ENCODE measurements at regions not wholly inside any gene's neighbourhood (a gene's known extent, or its start where the extent isn't known, plus 50 kb on each side); places are given as distances from the start of the nearest gene placed in this dataset.

GRCh38 chr13:90542959-90543505 lies 804.5 kb upstream of the MIR17HG start:
- DNase-seq (no peak), ATAC-seq (no peak)
- H3K4me3 Mint-ChIP-seq, result no peak overlapping the region
- H3K36me3 Mint-ChIP-seq, result no peaks in the 10 kb centered on the region
- CTCF ChIA-PET, result no interaction called here
- H3K27me3 Mint-ChIP-seq, result no peaks in the 10 kb centered on the region
- peaks cover 11% of the 10 kb centered on the region for H3K9me3 Mint-ChIP-seq (ENCODE audit: low read depth)
- no peak overlapping the region for H3K27ac Mint-ChIP-seq
- no peaks in the 10 kb centered on the region for H3K4me1 Mint-ChIP-seq

- Mint-ChIP-seq H3K4me1 (no peaks in the 10 kb centered on the region), H3K27me3 (no peaks in the 10 kb centered on the region), H3K9me3 (ENCODE audit: low read depth) (peaks cover 14% of the 10 kb centered on the region), H3K36me3 (no peaks in the 10 kb centered on the region), H3K4me3 (no peak overlapping the region), H3K27ac (no peak overlapping the region)
- DNase-seq (no peak), ATAC-seq (no peak)
- CTCF ChIA-PET, result no interaction called here
Measured at GRCh38 chr13:90545070-90545840, 802.2 kb upstream of the MIR17HG start.

GRCh38 chr13:90547272-90547790 lies 800.2 kb upstream of the MIR17HG start:
- no peaks in the 10 kb centered on the region for H3K4me1 Mint-ChIP-seq
- H3K9me3 Mint-ChIP-seq (ENCODE audit: low read depth), result peaks cover 12% of the 10 kb centered on the region
- no peak overlapping the region for H3K27ac Mint-ChIP-seq
- no peak for DNase-seq
- CTCF ChIA-PET, result no interaction called here
- no peak overlapping the region for H3K4me3 Mint-ChIP-seq
- no peak for ATAC-seq
- H3K36me3 Mint-ChIP-seq, result no peaks in the 10 kb centered on the region
- H3K27me3 Mint-ChIP-seq, result no peaks in the 10 kb centered on the region

- Mint-ChIP-seq H3K36me3 (no peaks in the 10 kb centered on the region), H3K9me3 (ENCODE audit: low read depth) (peaks cover 10% of the 10 kb centered on the region), H3K4me1 (no peaks in the 10 kb centered on the region), H3K27ac (no peak overlapping the region), H3K4me3 (no peak overlapping the region), H3K27me3 (no peaks in the 10 kb centered on the region)
- DNase-seq (no peak), ATAC-seq (no peak)
- CTCF ChIA-PET, result no interaction called here
Measured at GRCh38 chr13:90551253-90551652, 796.2 kb upstream of the MIR17HG start.

- no peaks in the 10 kb centered on the region for H3K4me1 Mint-ChIP-seq
- no peak for ATAC-seq
- no peaks in the 10 kb centered on the region for H3K36me3 Mint-ChIP-seq
- no peak overlapping the region for H3K27ac Mint-ChIP-seq
- H3K9me3 Mint-ChIP-seq (ENCODE audit: low read depth), result peaks cover 6% of the 10 kb centered on the region
- H3K4me3 Mint-ChIP-seq, result no peak overlapping the region
- no peak for DNase-seq
- H3K27me3 Mint-ChIP-seq, result no peaks in the 10 kb centered on the region
- CTCF ChIA-PET, result no interaction called here
Measured at GRCh38 chr13:90552702-90553101, 794.8 kb upstream of the MIR17HG start.

GRCh38 chr13:90553159-90553558 lies 794.3 kb upstream of the MIR17HG start:
- Mint-ChIP-seq H3K27me3 (no peaks in the 10 kb centered on the region), H3K4me1 (no peaks in the 10 kb centered on the region), H3K27ac (no peak overlapping the region), H3K4me3 (no peak overlapping the region), H3K9me3 (ENCODE audit: low read depth) (peaks cover 6% of the 10 kb centered on the region), H3K36me3 (no peaks in the 10 kb centered on the region)
- CTCF ChIA-PET, result no interaction called here
- DNase-seq (no peak), ATAC-seq (no peak)

- CTCF ChIA-PET, result no interaction called here
- ATAC-seq (no peak), DNase-seq (no peak)
- no peaks in the 10 kb centered on the region for H3K36me3 Mint-ChIP-seq
- peaks cover 7% of the 10 kb centered on the region for H3K9me3 Mint-ChIP-seq (ENCODE audit: low read depth)
- H3K4me1 Mint-ChIP-seq, result no peaks in the 10 kb centered on the region
- no peak overlapping the region for H3K27ac Mint-ChIP-seq
- H3K27me3 Mint-ChIP-seq, result no peaks in the 10 kb centered on the region
- H3K4me3 Mint-ChIP-seq, result no peak overlapping the region
Measured at GRCh38 chr13:90557626-90558025, 789.9 kb upstream of the MIR17HG start.

GRCh38 chr13:90562443-90562842 lies 785.0 kb upstream of the MIR17HG start:
- CTCF ChIA-PET, result no interaction called here
- H3K4me3 Mint-ChIP-seq, result no peak overlapping the region
- no peak for ATAC-seq
- H3K9me3 Mint-ChIP-seq (ENCODE audit: low read depth), result peaks cover 6% of the 10 kb centered on the region
- no peaks in the 10 kb centered on the region for H3K36me3 Mint-ChIP-seq
- H3K27ac Mint-ChIP-seq, result no peak overlapping the region
- no peak for DNase-seq
- no peaks in the 10 kb centered on the region for H3K4me1 Mint-ChIP-seq
- no peaks in the 10 kb centered on the region for H3K27me3 Mint-ChIP-seq

GRCh38 chr13:90564096-90564495 lies 783.4 kb upstream of the MIR17HG start:
- Mint-ChIP-seq H3K36me3 (no peaks in the 10 kb centered on the region), H3K4me3 (no peak overlapping the region), H3K27ac (no peak overlapping the region), H3K27me3 (no peaks in the 10 kb centered on the region), H3K9me3 (ENCODE audit: low read depth) (peaks cover 6% of the 10 kb centered on the region), H3K4me1 (no peaks in the 10 kb centered on the region)
- DNase-seq (no peak), ATAC-seq (no peak)
- CTCF ChIA-PET, result no interaction called here

GRCh38 chr13:90564566-90564965 lies 782.9 kb upstream of the MIR17HG start:
- DNase-seq (no peak), ATAC-seq (no peak)
- H3K9me3 Mint-ChIP-seq (ENCODE audit: low read depth), result peaks cover 6% of the 10 kb centered on the region
- CTCF ChIA-PET, result no interaction called here
- H3K4me1 Mint-ChIP-seq, result no peaks in the 10 kb centered on the region
- no peaks in the 10 kb centered on the region for H3K36me3 Mint-ChIP-seq
- no peak overlapping the region for H3K4me3 Mint-ChIP-seq
- no peaks in the 10 kb centered on the region for H3K27me3 Mint-ChIP-seq
- H3K27ac Mint-ChIP-seq, result no peak overlapping the region

GRCh38 chr13:90565985-90566713 lies 781.3 kb upstream of the MIR17HG start:
- peaks cover 6% of the 10 kb centered on the region for H3K9me3 Mint-ChIP-seq (ENCODE audit: low read depth)
- no peaks in the 10 kb centered on the region for H3K4me1 Mint-ChIP-seq
- no peak overlapping the region for H3K27ac Mint-ChIP-seq
- DNase-seq (no peak), ATAC-seq (no peak)
- H3K27me3 Mint-ChIP-seq, result no peaks in the 10 kb centered on the region
- no peak overlapping the region for H3K4me3 Mint-ChIP-seq
- no peaks in the 10 kb centered on the region for H3K36me3 Mint-ChIP-seq
- CTCF ChIA-PET, result no interaction called here

- Mint-ChIP-seq H3K9me3 (ENCODE audit: low read depth) (peaks cover 4% of the 10 kb centered on the region), H3K4me3 (no peak overlapping the region), H3K36me3 (no peaks in the 10 kb centered on the region), H3K27me3 (no peaks in the 10 kb centered on the region), H3K4me1 (no peaks in the 10 kb centered on the region), H3K27ac (no peak overlapping the region)
- DNase-seq, result no peak
- no peak for ATAC-seq
- CTCF ChIA-PET, result no interaction called here
Measured at GRCh38 chr13:90568165-90568564, 779.3 kb upstream of the MIR17HG start.

- no peaks in the 10 kb centered on the region for H3K4me1 Mint-ChIP-seq
- H3K9me3 Mint-ChIP-seq (ENCODE audit: low read depth), result peaks cover 4% of the 10 kb centered on the region
- CTCF ChIA-PET, result no interaction called here
- H3K27ac Mint-ChIP-seq, result no peak overlapping the region
- H3K36me3 Mint-ChIP-seq, result no peaks in the 10 kb centered on the region
- no peaks in the 10 kb centered on the region for H3K27me3 Mint-ChIP-seq
- no peak for ATAC-seq
- no peak overlapping the region for H3K4me3 Mint-ChIP-seq
- no peak for DNase-seq
Measured at GRCh38 chr13:90576067-90576466, 771.4 kb upstream of the MIR17HG start.

- no peaks in the 10 kb centered on the region for H3K36me3 Mint-ChIP-seq
- H3K4me1 Mint-ChIP-seq, result no peaks in the 10 kb centered on the region
- no peak for ATAC-seq
- CTCF ChIA-PET, result no interaction called here
- no peaks in the 10 kb centered on the region for H3K27me3 Mint-ChIP-seq
- H3K9me3 Mint-ChIP-seq (ENCODE audit: low read depth), result peaks cover 4% of the 10 kb centered on the region
- H3K4me3 Mint-ChIP-seq, result no peak overlapping the region
- no peak for DNase-seq
- H3K27ac Mint-ChIP-seq, result no peak overlapping the region
Measured at GRCh38 chr13:90577726-90578125, 769.8 kb upstream of the MIR17HG start.

Data from activated CD8-positive, alpha-beta memory T cell treated with anti-CD3 and anti-CD28 coated beads, Interleukin-2, amount 10 ng/mL, durations not matched to agents 7 days and 5 days (primary cell).